SK-N-SH treated with all-trans-retinoic acid at 6 μM for 48 hours (cell line): ENCODE measurements at regions not wholly inside any gene's neighbourhood (a gene's known extent, or its start where the extent isn't known, plus 50 kb on each side); places are given as distances from the start of the nearest gene placed in this dataset.

ENCODE experiments used
- OSR1 ChIP-seq: fragments of 250-450 bp; sonication (Bioruptor Pico); IDR thresholded peaks from 2 replicates; pipeline ENCODE4 v1.8.0; 2022; ENCODE audit warnings: moderate library complexity, mild to moderate bottlenecking, inconsistent platforms
- PATZ1 ChIP-seq: fragments of 250-450 bp; sonication (Bioruptor Pico); IDR thresholded peaks from 2 replicates; pipeline ENCODE4 v1.8.0; 2020; ENCODE audit warnings: mild to moderate bottlenecking, moderate library complexity, borderline replicate concordance
- ZC3H10 ChIP-seq: fragments of 250-450 bp; sonication (Bioruptor Pico); IDR thresholded peaks from 2 replicates; pipeline ENCODE4 v1.5.1; 2021; ENCODE audit warnings: mild to moderate bottlenecking, moderate library complexity
- ZFP3 ChIP-seq: fragments of 250-450 bp; sonication (Bioruptor Pico); IDR thresholded peaks from 2 replicates; pipeline ENCODE4 v1.5.0; 2020; ENCODE audit warnings: mild to moderate bottlenecking, moderate library complexity
- ZNF8 ChIP-seq: fragments of 450-650 bp; formaldehyde crosslinking; IDR thresholded peaks from 2 replicates; pipeline ENCODE4 v1.5.0; 2020; ENCODE audit warnings: mild to moderate bottlenecking, moderate library complexity

GRCh38 chr11:32176223-32176934 lies 85.5 kb downstream of the RCN1 start:
- TF ChIP-seq PATZ1 (CRISPR knock-in tag) = no peak
- no peak for TF ChIP-seq ZC3H10 (CRISPR knock-in tag)
- no peak for TF ChIP-seq ZNF8 (CRISPR knock-in tag)
- TF ChIP-seq OSR1 (CRISPR knock-in tag) = no peak
- TF ChIP-seq ZFP3 (CRISPR knock-in tag) = no peak
